GM19035 (cell line): ENCODE measurements at regions not wholly inside any gene's neighbourhood (a gene's known extent, or its start where the extent isn't known, plus 50 kb on each side); places are given as distances from the start of the nearest gene placed in this dataset.

Source experiments
- ATAC-seq: cut with Tn5 transposase; IDR thresholded peaks from one replicate; pipeline ENCODE4 v1.9.1; 2021; ENCODE audit not compliant: unreplicated experiment

DNA sequence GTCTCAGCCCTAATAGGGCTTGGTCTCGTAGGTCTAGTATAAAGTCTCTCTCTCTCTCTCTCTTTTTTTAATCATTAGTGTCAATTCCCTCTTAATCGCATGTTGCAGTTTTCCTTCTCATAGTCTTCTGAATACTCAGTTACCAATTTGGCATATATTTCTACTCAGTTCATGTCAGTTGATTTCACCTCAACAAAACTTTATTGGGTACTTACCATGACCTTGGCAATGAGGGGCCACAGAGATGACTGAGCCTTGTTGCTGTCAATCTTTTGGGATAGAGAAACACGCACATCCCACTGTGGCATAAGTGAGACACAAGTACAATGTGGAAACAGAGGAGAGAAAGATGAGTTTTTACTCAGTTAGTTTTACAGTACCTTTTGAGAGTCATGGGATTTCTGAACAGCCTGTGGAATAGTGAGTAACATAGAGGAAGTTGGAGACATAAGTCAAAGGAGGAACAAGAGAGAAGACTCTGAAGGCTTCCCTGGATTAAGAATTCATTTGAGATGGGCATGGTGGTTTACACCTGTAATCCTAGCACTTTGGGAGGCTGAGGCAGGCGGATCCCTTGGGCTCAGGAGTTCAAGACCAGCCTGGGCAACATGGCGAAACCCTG is 150.2 kb upstream of the CBLB start:
- no peak for ATAC-seq

DNA sequence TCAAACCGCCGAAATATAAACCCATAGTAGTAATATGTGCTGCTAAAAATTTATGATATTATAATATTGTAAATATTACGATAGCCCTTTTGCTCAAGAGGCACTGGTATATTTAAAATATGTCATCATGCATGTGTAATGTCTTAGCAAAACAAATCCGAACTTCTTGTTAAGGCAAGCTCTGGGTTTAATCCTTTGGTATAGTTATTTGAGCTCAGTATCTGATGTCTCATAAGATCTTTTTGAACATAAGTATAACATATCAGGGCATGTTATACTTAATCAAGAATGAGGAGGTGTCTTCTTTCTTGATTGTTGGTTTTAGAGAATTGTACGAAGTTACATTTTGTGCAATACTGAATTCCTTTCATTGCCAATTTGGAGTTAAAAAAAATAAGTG is 154.1 kb upstream of the CBLB start:
- no peak for ATAC-seq

DNA sequence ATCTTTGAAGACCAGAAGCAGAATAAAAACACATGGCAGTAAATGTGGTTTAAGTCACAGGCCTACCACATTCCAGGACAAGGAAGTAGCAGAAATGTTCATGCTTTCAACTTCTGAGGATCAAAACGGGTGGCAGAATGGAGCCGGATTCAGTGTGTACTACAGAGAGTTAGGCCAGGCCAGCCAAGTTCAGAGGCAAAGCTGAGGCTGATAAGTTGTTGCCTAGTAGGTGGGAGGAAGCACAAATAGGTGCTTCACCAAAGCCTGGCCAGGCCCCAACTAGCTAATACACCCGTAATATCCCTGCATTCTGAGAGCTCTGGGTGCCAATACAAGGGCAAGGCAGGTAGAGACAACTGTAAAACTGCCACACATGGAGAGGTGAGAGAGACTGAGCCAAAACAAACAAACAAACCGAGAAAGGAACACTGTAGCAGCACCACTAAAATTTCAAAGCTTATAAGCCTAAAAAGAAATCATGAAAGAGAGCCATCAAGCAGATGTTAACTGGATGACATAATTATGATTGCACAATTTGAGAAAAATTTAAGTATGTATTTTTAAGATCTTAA is 156.4 kb upstream of the CBLB start:
- ATAC-seq = no peak

GRCh38 chr3:106029954-106030626 is 161.3 kb upstream of the CBLB start:
- no peak for ATAC-seq

GRCh38 chr3:106030627-106030963 is 161.8 kb upstream of the CBLB start:
- ATAC-seq = no peak

GRCh38 chr3:106032479-106032878 is 163.7 kb upstream of the CBLB start:
- no peak for ATAC-seq

DNA sequence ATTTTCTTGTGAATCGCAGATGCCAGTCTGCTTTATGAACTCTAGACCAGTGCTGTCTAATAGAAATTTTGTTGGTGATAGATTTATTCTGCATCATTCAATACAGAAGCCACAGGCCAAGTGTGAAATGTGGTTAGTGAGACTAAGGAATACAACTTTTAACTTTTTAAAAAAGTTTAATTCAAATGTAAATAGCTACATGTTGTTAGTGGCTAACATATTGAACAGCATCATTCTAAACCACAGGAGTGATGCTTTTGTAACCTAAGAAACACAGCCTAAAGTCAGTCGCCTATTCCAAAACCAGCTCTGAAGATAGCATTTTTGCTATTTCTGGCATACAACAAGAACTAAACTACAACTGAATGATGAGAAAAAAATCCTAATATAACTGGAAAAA is 164.8 kb upstream of the CBLB start:
- no peak for ATAC-seq

DNA sequence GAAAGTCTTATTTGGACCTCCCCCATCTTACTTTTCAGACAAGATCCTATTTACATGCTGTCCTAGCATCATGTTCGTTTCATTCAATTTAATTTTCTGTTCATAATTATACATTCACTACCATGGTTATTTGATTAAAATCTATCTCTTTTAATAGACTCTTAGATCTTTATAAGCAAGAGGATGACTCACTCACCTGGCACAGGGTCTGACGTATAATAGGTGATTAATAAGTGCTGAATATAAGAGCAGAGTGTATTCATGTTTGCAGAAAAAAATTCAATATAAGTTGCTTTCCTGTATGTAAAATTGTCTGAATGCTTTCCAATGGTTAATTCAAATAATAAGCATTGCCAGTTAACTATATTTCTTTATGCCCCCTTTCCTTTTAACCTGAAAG is 165.5 kb upstream of the CBLB start:
- ATAC-seq = no peak

GRCh38 chr3:106035619-106036018 is 166.8 kb upstream of the CBLB start:
- no peak for ATAC-seq

- no peak for ATAC-seq
These were observed 167.9 kb upstream of the CBLB start for GRCh38 chr3:106036696-106037095.

GRCh38 chr3:106047221-106047620 is 178.4 kb upstream of the CBLB start:
- ATAC-seq = no peak

DNA sequence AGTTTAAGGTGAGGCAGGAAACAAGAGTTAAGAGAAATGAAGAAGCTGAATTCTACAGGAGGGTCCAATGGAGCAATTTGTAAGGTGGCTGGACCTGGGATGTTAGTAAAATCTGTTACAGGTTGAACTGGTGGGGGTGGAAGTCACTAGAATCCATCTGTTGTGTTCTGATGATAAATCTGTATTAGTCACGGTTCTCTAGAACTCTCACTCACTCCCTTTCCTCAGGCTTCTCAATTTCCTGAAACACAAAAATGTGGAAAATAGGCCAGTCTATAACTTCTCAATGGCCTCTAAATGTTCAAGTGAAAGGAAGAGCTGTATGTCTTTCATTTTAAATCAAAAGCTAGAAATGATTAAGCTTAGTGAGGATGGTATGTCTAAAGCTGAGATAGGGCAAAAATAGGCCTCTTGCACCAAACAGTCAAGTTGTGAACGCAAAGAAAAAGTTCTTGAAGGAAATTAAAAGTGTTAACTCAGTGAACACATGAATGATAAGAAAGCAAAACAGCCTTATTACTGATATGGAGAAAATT is 180.2 kb upstream of the CBLB start:
- ATAC-seq = no peak

GRCh38 chr3:106049821-106050220 is 181.0 kb upstream of the CBLB start:
- no peak for ATAC-seq

- no peak for ATAC-seq
These were observed 188.1 kb upstream of the CBLB start for GRCh38 chr3:106056931-106057330.

GRCh38 chr3:106058475-106058874 is 189.7 kb upstream of the CBLB start:
- no peak for ATAC-seq

DNA sequence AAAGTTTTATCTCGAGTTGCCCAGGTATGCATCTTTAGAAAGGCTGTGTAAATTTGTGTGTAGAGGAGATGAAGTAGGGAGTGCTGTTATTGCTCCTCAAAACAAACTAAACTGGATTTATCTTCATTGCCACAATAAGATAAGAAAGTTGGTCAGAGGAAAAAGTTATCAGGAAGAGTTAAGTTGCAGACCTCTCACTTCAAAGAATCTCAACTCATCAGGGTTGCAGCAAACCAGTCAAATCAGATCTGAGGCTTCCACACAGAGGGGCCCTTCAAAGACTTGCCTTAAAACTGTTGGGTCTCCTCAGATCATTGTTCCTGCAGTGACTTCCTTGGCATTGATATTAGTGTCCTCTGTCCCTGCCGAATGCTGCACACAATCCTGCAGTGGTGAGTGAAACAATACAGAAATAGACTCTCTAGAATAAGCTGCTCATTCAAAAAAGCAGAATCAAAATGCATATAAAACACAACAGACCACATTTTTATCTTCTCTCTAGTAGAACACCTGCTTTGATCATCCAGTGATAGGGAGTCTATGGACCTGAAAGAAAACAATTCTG is 191.2 kb upstream of the CBLB start:
- ATAC-seq = no peak

DNA sequence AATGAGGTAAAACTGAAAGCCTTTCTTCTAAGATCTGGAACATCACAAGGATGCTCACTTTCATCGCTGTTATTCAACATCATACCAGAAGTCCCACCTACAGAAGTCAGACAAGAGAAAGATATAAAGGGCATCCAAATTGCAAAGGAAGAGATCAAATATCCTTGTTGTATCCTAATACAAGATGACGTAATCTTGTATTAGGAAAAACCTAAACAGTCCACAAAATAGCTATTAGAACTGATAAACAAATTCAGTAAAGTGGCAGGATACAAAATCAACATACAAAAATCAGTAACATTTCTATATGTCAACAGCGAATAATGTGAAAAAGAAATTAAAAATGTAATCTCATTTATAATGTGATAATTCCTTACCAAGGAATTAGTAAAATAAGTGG is 195.1 kb upstream of the CBLB start:
- no peak for ATAC-seq

DNA sequence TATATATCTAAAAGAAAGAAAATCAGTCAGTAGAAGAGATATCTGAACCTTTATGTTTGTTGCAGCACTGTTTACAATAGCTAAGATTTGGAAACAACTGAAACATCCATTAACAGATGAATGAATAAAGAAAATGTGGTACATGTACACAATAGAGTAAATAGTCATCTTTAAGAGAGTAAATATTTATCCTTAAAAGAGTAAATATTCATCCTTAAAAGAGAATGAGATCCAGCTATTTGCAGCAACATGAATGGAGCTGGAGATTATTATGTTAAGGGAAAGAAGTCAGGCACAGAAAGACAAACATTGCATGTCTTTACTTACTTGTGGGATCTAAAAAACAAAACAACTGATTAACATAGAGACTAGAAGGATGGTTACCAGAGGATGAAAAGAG is 197.0 kb upstream of the CBLB start:
- ATAC-seq = no peak

DNA sequence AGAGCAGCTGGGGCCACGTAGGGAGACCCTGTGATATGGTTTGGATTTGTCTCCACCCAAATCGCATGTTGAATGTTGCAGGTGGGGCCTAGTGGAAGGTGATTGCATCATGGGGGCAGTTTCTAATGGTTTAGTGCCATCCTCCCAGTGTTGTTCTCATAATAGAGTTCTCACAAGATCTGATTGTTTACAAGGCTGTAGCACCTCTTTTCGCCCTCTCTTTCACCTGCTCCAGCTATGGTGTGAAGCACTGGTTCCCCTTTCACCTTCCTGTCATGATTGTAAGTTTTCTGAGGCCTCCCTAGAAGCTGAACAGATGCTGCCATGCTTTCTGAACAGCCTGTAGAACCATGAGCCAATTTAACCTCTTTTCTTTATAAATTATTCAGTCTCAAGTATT is 198.9 kb upstream of the CBLB start:
- peak; percentile 85 for ATAC-seq

- no peak for ATAC-seq
These were observed 199.6 kb upstream of the CBLB start for GRCh38 chr3:106068381-106068780.

- no peak for ATAC-seq
These were observed 200.0 kb upstream of the CBLB start for GRCh38 chr3:106068795-106069194.

DNA sequence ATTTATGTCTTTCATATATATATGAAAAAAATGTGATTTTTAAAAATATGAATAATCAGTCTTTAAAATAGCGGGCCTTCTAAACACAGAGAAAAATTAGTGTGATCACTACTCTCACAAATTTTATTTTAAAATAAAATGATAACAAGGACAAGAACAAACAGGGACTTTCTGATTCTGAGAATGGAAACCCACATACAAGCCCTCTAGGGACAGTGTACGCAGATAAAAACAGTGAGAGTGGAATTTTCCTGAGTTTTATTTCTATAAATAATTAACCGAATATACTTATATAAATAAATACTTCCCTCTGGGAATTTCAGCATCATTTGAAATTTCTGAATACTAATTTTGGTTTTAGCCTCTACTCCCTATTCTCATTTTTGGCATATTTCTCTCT is 201.4 kb upstream of the CBLB start:
- no peak for ATAC-seq
